Esophagus mucosa (tissue), 1 donor: ENCODE measurements at regions not wholly inside any gene's neighbourhood (a gene's known extent, or its start where the extent isn't known, plus 50 kb on each side); places are given as distances from the start of the nearest gene placed in this dataset.

ENCODE experiments used
- ATAC-seq: fragments of 200-7000 bp; cut with Tn5 transposase; one replicate; pipeline ENCODE4 v1.9.1; 2020
- donor health status: DM: yes; HTN: yes; CAD: no.

DNA sequence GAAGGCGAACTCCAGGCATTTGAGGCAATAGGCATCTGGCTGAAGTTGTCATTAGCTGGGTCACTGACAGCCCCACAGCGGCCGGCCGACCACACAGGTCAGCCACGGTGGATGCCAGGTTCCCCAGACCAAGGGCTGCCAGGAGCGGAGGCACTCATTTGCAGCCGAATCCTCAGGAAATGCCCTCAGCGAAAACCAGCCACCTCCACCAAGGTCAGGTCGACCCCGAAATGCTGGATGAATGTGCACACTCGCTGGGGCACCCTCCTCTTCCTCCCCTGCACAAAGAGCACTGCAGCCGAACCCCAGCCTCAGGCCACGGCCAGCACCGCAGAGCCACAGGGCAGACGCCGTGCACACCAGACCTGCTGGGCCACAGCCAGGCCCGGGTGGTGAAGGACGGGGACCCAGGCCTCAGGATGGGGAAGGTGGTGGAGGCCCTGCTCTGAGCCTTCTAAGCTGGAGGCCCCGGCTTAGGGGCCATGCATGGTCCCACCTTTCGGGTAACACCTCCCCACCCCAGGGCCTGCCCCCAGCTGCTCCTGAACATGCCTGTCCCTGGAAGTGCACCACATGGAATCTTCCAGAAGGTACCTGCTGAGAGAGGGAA, 206.0 kb downstream of the BRD1 start:
- ATAC-seq: no peak

DNA sequence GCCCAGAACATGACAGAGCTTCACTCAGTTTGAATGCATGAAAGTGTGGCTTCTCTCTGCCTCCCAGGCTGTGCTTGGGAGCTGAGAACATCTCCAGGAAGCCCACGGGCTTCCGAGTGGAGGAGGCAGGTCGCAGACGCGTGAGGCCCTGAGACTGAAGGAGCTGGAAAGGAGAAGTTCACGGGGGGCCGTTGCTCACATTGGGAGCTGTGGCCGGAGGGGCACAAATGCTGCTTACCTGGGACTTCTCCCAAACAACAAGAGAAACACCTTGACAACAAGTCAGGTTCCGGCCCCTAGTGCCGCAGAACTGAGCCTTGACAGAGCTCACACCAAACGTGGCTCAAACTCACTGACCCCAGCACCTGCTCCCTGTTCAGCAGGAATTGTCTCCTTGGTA, 207.0 kb downstream of the BRD1 start:
- ATAC-seq: no peak

DNA sequence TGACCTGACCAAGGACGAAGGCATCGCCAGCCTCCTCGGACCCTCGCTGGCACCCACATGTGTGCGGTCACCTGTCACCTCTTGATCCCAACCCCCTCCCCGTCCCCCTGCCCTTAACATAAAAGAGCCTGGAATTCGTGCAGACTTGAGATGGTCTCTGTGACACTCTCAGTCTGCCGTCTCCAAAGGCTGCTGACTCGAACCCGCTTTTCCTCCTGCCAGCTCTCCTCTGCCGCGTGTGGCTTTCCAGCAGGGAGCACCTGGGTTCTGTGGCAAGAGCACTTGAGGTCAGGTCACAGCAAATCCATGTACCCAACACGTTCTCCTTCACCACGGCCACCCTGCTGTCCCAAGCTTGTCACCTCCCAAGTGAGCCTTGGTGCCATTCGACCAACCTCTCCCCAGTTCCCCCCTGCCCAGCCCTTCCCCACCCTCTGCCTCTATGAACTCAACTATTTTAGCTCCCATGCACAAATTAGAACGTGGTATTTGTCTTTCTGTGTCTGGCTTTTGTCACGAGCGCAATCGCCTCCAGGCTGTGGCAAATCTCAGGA, 207.6 kb downstream of the BRD1 start:
- ATAC-seq: no peak

DNA sequence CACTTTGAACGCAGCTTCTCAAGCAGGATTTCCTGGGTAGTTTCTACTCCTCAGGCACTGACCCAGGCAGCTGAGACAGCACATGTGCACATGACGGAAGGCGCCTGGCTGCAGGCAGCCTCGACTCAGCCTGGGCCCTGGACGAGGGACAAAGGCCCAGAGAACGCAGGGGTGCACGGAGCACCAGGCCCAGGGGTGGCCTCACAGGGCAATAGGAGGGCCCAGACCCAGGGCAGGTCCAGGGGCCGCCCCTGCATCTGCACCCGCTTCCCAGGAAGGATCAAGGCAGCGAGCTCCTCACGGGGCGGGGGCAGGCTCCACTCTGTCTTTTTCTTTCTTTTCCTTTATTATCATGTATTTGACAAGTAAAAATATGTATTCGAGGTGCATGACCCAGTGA, 208.4 kb downstream of the BRD1 start:
- ATAC-seq: no peak

DNA sequence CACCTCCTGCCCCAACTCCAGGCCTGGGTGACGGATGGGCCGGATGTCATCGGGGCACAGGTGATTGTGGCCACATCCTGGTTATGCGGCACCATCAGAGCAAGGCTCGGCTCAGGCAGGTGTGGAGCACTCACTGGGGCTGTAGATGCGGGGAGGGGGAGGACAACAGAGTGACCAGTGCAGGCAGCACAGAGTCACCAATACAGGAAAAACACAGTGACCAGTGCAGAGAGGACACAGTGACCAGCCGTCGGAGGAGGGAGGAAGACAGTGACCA, 209.1 kb downstream of the BRD1 start:
- no peak for ATAC-seq

DNA sequence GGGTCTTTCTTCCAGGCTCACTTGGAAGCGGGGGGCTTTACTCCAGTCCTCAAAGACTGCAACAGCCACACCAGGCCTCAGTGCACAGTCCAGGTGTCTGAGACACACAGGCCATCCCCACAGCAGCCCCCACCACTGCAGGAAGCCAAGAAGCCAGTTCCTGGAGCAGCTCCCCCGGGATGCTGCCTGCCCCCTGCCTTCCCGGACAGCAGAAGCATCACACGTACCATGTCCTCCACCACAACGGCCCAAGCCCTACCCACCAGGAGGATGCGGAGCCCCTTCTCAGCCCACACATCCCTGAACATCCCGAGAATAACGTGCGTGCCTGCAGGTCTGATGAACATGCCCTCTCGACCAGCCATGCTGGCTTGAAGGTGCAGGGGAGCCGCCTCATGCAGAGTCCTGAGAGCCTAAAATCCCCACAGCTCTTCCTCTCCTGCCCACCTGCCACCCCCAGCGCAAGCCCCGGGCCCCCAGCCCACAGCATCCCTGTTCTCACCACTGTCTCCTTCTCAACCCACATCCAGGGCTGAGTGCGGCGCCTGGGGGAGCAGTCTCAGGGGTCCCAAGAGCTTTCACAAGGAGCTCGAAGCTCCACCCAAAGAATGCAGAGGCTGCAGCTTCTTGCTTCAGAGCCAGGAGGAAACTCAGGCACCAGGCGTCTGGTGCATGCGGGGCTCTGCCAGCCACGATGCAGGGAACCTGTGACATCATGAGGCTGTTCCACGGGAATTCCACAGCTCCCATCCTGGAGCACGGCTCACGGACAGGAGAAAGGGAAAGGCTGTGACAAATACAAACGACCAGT, 209.6 kb downstream of the BRD1 start:
- ATAC-seq: no peak

DNA sequence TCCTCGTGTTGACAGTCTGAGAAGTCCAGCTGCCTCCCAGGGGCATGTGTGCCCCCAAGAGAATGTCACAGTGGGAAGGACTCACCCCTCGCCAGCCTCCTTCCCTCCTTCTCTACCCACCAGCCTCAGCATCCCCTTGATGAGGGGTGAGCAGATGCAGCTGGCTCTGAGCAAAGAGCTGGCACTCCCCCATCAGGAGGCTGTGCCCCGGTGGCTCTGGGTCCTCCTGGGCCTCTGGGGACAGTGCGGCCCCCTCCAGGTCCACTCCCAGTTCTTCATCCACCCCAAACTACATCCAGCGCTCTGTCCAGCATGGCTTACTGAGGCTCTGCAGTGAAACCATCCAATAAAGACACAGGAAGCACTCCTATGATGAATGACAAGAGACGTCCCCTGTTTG, 210.4 kb downstream of the BRD1 start:
- ATAC-seq: no peak

DNA sequence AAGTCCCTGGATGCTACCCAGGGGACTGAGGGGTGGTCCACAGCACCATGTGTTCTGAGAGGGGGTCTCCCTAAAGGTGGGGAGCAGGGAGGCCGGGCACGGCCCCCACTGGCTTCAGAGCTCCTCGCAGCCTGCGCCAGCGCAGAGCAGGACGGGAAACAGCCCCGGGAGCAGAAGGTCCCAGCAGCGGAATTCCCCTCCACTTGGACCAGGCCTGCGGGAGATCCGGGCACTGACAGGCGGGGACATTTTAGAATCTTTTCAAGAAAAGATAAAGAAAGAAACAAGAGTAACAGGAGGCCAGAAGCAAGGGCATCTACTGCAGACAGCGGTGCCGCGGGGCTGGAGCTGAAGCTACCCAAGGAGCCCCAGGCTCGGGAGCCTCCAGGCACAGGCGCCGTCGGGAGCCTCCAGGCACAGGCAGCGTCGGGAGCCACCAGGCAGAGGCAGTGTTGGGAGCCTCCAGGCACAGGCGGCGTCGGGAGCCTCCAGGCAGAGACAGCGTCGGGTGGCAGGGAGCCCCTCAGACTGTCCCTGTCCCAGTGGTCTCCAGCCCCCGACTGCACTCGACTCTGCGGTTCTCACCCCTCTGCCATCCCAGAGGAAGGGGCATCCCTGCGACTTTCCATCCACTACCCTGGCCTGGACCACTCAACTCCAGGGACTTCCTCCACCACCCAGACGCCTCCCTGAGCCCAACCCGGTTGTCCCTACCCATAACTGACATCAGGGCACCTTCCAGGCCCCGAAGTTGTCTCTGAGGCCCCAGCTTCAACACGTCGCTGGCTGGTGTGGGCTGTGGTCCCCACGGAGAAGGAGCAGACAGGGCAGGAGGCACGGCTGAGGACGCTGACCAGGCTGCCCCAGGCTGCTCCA, 211.1 kb downstream of the BRD1 start:
- ATAC-seq: no peak

DNA sequence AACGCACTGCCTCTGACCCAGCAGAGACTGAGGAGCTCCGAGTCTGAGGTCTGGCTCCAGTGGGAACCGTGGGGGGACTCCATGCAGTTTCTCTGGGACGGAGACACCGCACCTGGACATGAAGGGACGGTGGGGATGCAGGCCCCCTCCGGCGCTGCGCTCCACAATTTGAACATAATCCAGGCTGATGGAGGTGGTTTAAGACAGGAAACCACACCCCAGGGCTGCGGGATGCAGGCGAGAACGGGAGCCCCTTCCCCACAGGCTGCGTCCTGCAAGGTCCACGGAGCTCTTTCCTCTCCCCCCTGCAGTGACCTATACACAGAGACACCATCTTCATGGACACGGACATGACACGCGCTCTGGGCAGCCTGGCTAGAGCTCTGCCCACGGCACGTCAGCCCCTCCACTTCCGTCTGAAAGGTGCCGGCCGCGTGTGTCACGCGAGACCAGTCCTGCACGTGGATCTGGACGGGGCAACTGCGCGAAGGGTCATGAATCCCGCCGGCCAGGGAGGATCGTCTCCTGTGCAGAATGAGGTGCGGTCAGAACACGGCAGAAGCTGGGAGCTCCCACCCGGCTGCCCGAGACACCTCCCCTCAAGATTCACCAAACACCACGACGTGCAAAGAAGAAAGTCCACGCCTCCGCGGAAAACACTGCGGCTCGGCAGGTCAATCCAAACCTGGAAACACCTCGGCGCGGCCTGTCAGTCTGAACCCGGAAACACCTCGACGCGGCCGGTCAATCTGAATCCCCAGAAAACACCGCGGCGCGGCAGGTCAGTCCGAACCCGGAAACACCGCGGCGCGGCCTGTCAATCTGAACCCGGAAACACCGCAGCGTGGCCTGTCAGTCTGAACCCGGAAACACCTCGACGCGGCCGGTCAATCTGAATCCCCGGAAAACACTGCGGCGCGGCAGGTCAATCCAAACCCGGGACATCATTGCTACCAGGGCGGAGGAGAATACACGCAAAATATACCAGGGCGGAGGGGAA, 212.4 kb downstream of the BRD1 start:
- no peak for ATAC-seq

DNA sequence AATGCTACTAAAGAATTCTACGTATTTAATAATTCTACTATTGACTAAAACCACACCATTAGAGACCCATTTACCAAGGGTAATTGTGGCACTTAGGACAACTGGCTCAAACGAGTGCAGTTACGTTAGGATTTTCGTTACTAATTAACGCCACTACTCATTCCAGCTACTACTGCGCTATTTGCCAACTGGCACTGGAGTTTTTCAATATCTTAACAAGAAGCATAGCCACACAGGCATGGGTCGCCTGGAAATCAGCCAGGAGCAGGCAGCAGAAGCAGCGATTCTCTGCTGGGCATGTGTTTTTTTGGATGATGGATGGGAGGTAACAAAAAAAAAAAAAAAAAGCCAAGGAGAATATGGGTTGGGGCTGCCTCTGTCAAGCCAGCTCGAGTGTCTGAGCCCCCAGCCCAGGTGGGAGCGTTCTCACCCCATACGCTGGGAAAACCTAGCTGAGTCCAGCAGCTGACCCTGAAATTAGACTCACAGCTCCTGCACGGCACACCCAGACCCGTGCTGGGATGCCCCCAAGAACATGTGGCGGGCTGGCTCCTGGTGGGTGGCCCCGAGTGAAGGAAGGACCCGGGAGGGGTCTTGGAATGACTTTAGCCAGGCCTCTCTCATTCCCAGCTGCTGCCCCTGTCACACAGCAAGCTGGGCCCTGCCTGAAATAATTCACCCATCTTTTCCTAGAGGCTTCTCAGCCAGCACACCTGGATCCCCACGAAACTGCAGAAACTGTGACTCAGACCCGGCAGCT, 214.0 kb downstream of the BRD1 start:
- ATAC-seq: no peak

DNA sequence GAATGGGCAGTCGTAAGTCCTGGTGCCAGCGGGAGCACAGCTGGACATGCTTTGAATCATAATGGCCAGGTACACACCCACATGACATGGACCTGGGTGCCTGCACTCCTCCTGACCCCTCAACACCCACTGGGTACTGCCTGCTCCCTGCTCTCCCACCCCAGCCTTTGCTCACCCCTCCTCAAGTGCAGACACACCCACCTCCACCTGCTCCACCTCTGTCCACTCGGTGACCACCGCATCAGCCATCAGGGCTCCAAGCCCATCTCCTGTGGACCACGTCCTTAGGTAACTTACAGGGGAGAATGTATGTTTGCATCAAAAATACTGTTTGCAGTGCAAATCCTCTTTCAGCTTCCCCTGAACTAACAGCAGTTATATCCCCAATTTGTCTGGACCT, 214.6 kb downstream of the BRD1 start:
- no peak for ATAC-seq

DNA sequence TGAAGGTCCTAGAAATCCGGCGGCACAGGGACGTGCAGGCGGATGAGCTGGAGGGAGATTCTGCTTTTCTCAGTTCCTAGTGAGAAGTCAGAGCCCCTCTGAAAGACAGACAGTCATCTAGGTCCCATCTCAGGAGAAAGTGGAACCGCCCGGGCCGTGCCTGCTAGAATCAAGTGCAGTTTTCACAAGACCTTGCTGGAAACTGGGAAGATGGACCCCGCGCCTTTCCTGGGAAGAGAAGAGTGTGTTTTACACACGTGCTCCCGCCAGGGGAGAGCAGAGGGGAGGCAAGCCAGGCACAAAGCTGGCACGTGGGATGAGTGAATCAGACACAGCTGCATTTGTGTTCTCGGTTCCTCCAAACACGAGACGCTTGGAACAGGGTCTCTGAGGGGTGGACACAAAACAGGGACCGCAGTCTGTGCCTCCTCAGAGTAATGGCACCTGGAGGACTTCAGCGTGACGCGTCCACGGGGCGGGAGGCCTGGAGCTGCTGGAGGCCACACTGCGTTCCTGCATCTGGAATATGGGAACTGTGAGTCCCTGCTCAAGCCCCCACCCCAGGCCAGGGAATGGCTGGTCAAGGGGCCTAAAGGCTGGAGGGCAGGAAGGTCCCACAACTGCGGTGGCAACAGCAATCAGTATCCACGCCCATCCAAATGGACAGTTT, 218.3 kb downstream of the BRD1 start:
- no peak for ATAC-seq

DNA sequence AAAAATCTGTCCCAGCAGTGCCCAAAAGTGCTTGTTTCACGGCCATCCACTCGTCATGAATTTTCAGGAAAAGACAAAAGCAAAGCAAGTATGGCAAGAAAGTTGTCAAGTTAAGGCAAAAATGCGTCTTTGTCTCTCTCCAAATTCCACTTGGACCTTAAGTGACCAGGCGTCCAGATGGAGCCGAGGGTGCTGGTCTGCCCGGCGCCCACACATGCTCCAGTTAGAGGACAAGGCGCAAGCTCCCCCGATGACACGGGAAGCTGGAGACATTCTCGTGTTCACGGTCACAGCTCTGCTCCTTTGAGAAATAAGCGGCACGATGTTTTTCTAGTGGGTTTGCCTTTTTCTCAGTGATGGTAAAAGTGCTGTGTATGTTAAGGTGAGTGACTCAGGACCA, 219.0 kb downstream of the BRD1 start:
- ATAC-seq: no peak

DNA sequence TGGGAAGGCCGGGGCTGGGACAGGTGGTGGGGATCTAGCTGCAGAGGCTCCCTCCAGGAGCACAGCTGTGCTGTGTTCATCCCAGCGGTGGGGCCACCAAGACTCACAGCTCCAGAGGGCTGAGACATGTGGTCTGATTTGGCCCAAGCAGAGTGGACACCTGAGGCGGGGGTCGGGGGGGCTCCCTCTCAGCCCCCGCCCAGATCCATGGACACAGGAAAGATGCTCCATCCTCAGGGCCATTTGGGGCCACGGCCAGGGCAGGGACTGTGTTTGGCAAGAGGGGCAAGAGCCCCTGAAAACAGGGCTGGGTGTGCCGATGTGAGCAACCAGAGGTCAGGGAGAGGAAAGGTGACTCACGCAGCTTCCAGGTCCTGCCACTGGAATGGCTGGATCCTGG, 219.4 kb downstream of the BRD1 start:
- ATAC-seq: no peak

DNA sequence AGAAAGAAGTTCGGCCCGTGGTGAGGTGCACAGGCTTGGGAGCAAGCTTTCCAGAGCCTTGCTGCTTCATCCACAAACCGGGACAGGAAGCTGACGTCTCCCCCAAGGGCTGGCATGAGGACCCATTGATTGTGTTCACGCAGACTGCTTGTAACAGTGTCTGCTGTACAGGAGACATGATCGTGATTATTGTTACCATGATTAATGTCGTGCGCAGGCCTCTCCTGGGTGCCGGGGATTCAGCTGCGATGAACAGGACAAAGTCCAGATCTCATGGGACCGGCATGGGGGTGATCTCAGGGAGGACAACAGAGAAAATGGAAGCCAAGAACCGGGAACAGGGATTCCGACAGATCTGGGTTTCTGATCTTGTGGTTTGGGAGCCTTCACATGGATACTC, 219.9 kb downstream of the BRD1 start:
- ATAC-seq: no peak

DNA sequence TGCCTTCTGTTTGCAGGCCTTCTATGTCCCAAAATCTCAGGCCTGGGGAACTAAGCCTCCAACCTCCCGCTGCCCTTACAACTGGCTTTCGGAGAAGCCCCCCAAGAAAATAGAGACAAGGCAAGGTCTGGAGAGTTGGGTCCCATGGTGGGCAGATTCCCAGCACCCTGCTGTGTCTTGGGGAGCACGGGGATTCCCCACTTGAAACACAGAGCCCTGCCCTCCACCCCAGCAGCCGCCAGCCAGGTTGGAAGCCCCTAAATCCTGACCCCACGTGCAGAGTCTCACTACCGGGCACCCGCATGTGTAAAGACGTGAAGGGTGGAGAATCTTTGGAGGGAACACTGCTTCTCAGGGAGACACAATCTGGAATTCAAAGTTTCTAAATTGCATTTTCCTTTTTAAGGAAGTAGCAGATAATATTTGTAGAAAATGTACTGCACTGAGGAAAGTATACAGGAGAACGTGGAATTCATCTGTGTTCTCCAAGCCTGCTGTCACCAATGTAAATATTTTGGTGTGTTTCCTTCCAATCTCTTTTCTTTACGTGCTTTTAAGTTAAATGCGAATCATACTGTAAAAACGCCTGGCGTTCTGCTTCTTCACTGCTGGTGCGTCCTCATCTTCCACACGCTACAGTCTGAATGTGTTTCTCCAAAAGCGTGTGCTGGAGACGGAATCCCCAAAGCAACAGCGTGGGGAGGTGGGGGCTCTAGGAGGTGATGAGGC, 220.9 kb downstream of the BRD1 start:
- no peak for ATAC-seq

DNA sequence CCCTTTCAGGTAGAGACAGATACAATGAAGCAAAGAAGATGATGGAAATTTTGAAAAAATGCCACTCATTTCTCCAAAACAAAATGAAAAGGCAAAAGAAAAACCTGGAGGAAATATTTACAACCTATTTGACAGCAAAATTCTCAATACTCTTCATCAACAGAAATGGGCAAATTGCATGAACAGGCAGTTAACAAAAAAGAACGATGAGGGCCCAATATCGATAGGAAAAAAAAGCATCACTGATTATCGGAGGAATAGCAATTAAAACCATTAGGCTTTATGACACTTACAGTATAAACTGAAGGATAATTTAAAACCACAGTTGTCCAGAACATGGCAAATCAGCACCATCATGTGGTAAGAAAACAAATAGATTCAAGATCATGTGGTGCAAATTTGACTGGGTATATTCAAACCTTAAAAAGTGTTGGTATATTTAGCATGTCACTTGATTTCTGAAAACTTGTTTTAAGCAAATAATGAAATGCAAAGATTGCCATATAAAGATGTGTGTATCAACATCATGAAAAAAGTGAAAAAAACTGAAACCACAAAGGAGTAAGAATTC, 222.9 kb downstream of the BRD1 start:
- ATAC-seq: no peak

DNA sequence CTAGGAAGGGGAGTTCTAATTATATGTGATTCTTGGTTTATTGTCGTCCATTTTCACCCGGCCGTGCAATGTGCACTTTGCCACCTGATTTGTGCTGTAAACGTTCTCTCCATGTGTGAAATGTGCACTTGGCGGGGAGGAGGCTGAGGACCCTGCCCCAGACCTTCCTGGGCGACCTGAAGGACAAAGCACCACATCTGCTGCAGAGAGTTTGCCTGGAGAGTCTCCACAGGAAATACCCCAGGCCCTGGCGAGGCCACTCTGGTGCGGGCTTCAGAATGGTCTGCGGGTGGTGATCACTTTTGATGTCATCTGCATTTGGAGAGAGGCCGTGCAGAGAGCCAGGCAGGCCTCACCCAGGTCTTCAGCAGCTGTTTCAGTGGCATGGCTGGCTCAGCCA, 224.7 kb downstream of the BRD1 start:
- ATAC-seq: no peak

DNA sequence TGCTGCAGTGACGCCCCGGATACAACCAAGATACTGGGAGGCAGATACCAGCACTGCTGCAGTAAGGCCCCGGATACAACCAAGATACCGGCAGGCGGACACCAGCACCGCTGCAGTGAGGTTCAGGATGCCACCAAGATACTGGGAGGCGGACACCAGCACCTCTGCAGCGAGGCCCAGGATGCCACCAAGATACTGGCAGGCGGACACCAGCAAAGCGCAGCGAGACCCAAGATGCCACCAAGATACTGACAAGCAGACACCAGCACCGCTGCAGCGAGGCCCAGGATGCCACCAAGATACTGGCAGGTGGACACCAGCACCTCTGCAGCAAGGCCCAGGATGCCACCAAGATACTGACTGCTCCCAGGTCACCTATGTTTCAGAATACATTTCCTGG, 225.2 kb downstream of the BRD1 start:
- no peak for ATAC-seq
